Muscle layer of colon (tissue), 2 donors: ENCODE measurements at regions not wholly inside any gene's neighbourhood (a gene's known extent, or its start where the extent isn't known, plus 50 kb on each side); places are given as distances from the start of the nearest gene placed in this dataset.

Source experiments
- H3K27ac ChIP-seq: one replicate; pipeline ENCODE4 v1.7.0; 2013; ENCODE audit warnings: low read depth, mild to moderate bottlenecking, low read length, moderate library complexity
- H3K27me3 ChIP-seq, 2 donors: one replicate each; pipeline ENCODE4 v1.7.0; 2013; ENCODE audit warnings: low read length in 2 of 2, mild to moderate bottlenecking in 2 of 2; ENCODE audit not compliant: insufficient read depth in 2 of 2, control insufficient read depth in 1 of 2
- H3K36me3 ChIP-seq: one replicate; pipeline ENCODE4 v1.7.0; 2013; ENCODE audit warnings: mild to moderate bottlenecking, low read length; ENCODE audit not compliant: insufficient read depth
- H3K4me1 ChIP-seq: one replicate; pipeline ENCODE4 v1.7.0; 2013; ENCODE audit warnings: mild to moderate bottlenecking, low read length; ENCODE audit not compliant: insufficient read depth
- H3K4me3 ChIP-seq, 2 donors: one replicate each; pipeline ENCODE4 v1.7.0; 2013; ENCODE audit warnings: low read length in 2 of 2, low read depth in 1 of 2, mild to moderate bottlenecking in 1 of 2, moderate library complexity in 1 of 2
- H3K9ac ChIP-seq: one replicate; pipeline ENCODE4 v1.7.0; 2013; ENCODE audit warnings: low read length
- H3K9me3 ChIP-seq: one replicate; pipeline ENCODE4 v1.7.0; 2013; ENCODE audit warnings: mild to moderate bottlenecking, low read length
- donor health status: abdominal sarcoma.
- donor health status: Adenocarcinoma of cecum.

GRCh38 chr7:27364344-27364758, 121.7 kb downstream of the EVX1 start:
- Histone ChIP-seq H3K27me3 (no peaks in the 10 kb centered on the region), H3K4me3 (no peak overlapping the region), H3K27ac (no peak overlapping the region), H3K36me3 (no peaks in the 10 kb centered on the region), H3K4me1 (peaks cover 5% of the 10 kb centered on the region), H3K9me3 (no peaks in the 10 kb centered on the region), H3K9ac (no peak overlapping the region)

DNA sequence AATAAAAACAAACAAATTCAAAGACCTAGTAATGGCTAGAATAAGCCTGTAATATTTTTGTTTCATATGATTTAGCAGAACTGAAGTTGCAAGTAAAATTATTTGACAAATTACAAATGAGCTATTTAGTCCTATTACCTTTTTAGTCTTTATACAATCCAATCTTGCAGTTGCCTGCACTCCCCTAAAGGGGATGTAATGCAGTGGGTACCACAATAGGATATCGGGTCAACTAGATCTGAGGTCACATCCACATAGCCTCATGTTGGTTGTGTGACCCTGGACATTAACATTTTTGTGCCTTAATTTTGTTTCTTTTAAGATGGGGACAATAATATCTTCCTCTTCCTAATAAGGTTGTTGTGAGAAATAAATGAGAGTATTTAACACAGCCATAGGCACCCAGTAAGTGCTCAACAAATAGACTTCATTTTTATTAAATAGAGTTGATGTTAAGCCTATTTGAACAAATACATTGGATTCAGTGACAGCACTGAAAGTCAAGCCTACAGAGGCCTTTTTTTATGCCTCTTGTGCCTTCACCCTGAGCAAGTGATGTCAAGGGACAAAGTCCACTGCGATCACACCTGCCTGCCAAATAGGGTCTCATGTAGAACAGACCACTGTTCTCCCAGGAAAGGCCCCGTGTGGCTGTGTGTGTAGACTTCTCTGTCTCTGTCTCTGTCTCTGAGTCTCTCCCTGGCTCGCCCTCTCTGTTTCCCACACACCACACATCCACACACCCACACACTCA, 124.8 kb downstream of the EVX1 start:
- Histone ChIP-seq H3K4me3 (no peak overlapping the region), H3K27ac (no peak overlapping the region), H3K4me1 (peaks cover 5% of the 10 kb centered on the region), H3K9me3 (no peaks in the 10 kb centered on the region), H3K27me3 (no peaks in the 10 kb centered on the region), H3K9ac (no peak overlapping the region), H3K36me3 (no peaks in the 10 kb centered on the region)

- Histone ChIP-seq H3K9ac (no peak overlapping the region), H3K4me1 (peaks cover 5% of the 10 kb centered on the region), H3K27me3 (no peaks in the 10 kb centered on the region), H3K4me3 (no peak overlapping the region), H3K9me3 (no peaks in the 10 kb centered on the region), H3K36me3 (no peaks in the 10 kb centered on the region), H3K27ac (no peak overlapping the region)
These were observed 125.4 kb downstream of the EVX1 start for GRCh38 chr7:27367933-27368549.

GRCh38 chr7:27374958-27375841, 132.6 kb downstream of the EVX1 start:
- H3K4me1 ChIP-seq, result peaks cover 14% of the 10 kb centered on the region
- no peaks in the 10 kb centered on the region for H3K9me3 ChIP-seq
- H3K4me3 ChIP-seq, result no peak overlapping the region
- no peaks in the 10 kb centered on the region for H3K27me3 ChIP-seq
- no peak overlapping the region for H3K27ac ChIP-seq
- H3K9ac ChIP-seq, result no peak overlapping the region
- H3K36me3 ChIP-seq, result no peaks in the 10 kb centered on the region

- H3K9ac ChIP-seq, result no peak overlapping the region
- peaks cover 14% of the 10 kb centered on the region for H3K4me1 ChIP-seq
- H3K9me3 ChIP-seq, result no peaks in the 10 kb centered on the region
- H3K4me3 ChIP-seq, result no peak overlapping the region
- H3K27ac ChIP-seq, result no peak overlapping the region
- no peaks in the 10 kb centered on the region for H3K36me3 ChIP-seq
- H3K27me3 ChIP-seq, result no peaks in the 10 kb centered on the region
These were observed 133.4 kb downstream of the EVX1 start for GRCh38 chr7:27375958-27376357.

GRCh38 chr7:27377988-27378387, 135.4 kb downstream of the EVX1 start:
- Histone ChIP-seq H3K27me3 (no peaks in the 10 kb centered on the region), H3K4me3 (no peak overlapping the region)

GRCh38 chr7:27382307-27382706, 139.7 kb downstream of the EVX1 start:
- Histone ChIP-seq H3K27ac (no peak overlapping the region), H3K4me3 (no peak overlapping the region)

More at GRCh38 chr7:27377988-27378387, 135.4 kb downstream of the EVX1 start:
- H3K27ac ChIP-seq, result no peak overlapping the region
- H3K36me3 ChIP-seq, result no peaks in the 10 kb centered on the region
- H3K9ac ChIP-seq, result no peak overlapping the region
- H3K4me1 ChIP-seq, result peaks cover 14% of the 10 kb centered on the region
- no peaks in the 10 kb centered on the region for H3K9me3 ChIP-seq

GRCh38 chr7:27386581-27386980, 144.0 kb downstream of the EVX1 start:
- H3K36me3 ChIP-seq, result no peaks in the 10 kb centered on the region

More at GRCh38 chr7:27382307-27382706, 139.7 kb downstream of the EVX1 start:
- Histone ChIP-seq H3K9me3 (no peaks in the 10 kb centered on the region), H3K9ac (no peak overlapping the region), H3K36me3 (no peaks in the 10 kb centered on the region), H3K4me1 (no peaks in the 10 kb centered on the region), H3K27me3 (no peaks in the 10 kb centered on the region)

GRCh38 chr7:27387864-27388263, 145.3 kb downstream of the EVX1 start:
- H3K4me3 ChIP-seq, result no peak overlapping the region
- H3K4me1 ChIP-seq, result no peaks in the 10 kb centered on the region
- no peaks in the 10 kb centered on the region for H3K27me3 ChIP-seq
- no peaks in the 10 kb centered on the region for H3K36me3 ChIP-seq
- H3K9me3 ChIP-seq, result no peaks in the 10 kb centered on the region
- H3K27ac ChIP-seq, result no peak overlapping the region
- no peak overlapping the region for H3K9ac ChIP-seq

More at GRCh38 chr7:27386581-27386980, 144.0 kb downstream of the EVX1 start:
- H3K9me3 ChIP-seq, result no peaks in the 10 kb centered on the region
- no peak overlapping the region for H3K27ac ChIP-seq
- H3K4me3 ChIP-seq, result no peak overlapping the region
- H3K27me3 ChIP-seq, result no peaks in the 10 kb centered on the region
- no peaks in the 10 kb centered on the region for H3K4me1 ChIP-seq
- no peak overlapping the region for H3K9ac ChIP-seq

DNA sequence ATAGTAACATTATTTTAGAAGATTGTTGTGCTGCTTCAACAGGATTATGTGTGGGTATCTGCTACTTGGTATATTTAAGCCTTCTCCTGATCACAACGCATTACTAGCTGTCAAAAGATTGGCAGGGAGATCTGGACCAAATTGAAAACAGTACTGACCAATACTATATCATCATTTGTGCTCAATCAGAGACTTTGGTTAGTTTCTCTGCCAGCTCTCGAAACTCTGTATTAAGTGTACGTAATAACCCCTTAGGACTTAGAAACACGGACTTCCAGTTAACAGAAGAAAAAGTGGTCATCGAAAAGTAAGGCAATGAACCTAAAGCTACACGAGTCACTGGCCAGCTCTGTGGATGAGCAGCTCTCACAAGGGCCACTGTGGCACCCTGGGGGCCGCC, 146.0 kb downstream of the EVX1 start:
- no peaks in the 10 kb centered on the region for H3K27me3 ChIP-seq
- H3K9ac ChIP-seq, result no peak overlapping the region
- H3K36me3 ChIP-seq, result no peaks in the 10 kb centered on the region
- no peak overlapping the region for H3K27ac ChIP-seq
- no peak overlapping the region for H3K4me3 ChIP-seq
- H3K4me1 ChIP-seq, result no peaks in the 10 kb centered on the region
- no peaks in the 10 kb centered on the region for H3K9me3 ChIP-seq

GRCh38 chr7:27389496-27389895, 146.9 kb downstream of the EVX1 start:
- Histone ChIP-seq H3K9ac (no peak overlapping the region), H3K27me3 (no peaks in the 10 kb centered on the region), H3K27ac (no peak overlapping the region), H3K9me3 (no peaks in the 10 kb centered on the region), H3K36me3 (no peaks in the 10 kb centered on the region), H3K4me3 (no peak overlapping the region), H3K4me1 (no peaks in the 10 kb centered on the region)
